Keratinocyte (primary cell): ENCODE measurements at regions not wholly inside any gene's neighbourhood (a gene's known extent, or its start where the extent isn't known, plus 50 kb on each side); places are given as distances from the start of the nearest gene placed in this dataset.
A peak's percentile ranks its signal among the peaks of the same experiment; 100 is the strongest.

Experiments used
- DNase-seq: peaks from one replicate; pipeline ENCODE4 v3.0.0-alpha.2; 2011; ENCODE audit warnings: low read depth, missing footprints, low spot score
- FAIRE-seq: peaks from 2 replicates; lab custom pipeline; 2011; peaks lifted over from hg19 to GRCh38; lab: Jason Lieb, UNC
- H2AFZ ChIP-seq: 2 replicates; pipeline ENCODE4 v1.6.0; 2012; ENCODE audit warnings: low read length, control low read depth, inconsistent platforms; ENCODE audit not compliant: control insufficient read depth
- H3K27ac ChIP-seq: 2 replicates; pipeline ENCODE4 v1.5.1; 2011; ENCODE audit warnings: low read length; ENCODE audit not compliant: control insufficient read depth, insufficient read depth
- H3K27me3 ChIP-seq: 3 replicates; pipeline ENCODE4 v1.6.0; 2011; ENCODE audit warnings: low read length; ENCODE audit not compliant: control insufficient read depth, insufficient read depth; ENCODE audit errors: extremely low read depth
- H3K36me3 ChIP-seq, 2 experiments: 2 replicates in 1 of 2; 3 replicates in 1 of 2; pipeline ENCODE4 v1.5.1; 2011; ENCODE audit warnings: low read length in 2 of 2, mild to moderate bottlenecking in 1 of 2; ENCODE audit not compliant: control insufficient read depth in 2 of 2, insufficient read depth in 2 of 2; ENCODE audit errors: extremely low read depth in 1 of 2
- H3K4me1 ChIP-seq: 3 replicates; pipeline ENCODE4 v1.5.1; 2011; ENCODE audit warnings: low read length; ENCODE audit not compliant: control insufficient read depth, insufficient read depth; ENCODE audit errors: extremely low read depth
- H3K4me2 ChIP-seq: 3 replicates; pipeline ENCODE4 v1.6.0; 2011; ENCODE audit warnings: low read depth, low read length; ENCODE audit not compliant: control insufficient read depth, insufficient read depth; ENCODE audit errors: extremely low read depth
- H3K4me3 ChIP-seq, 3 experiments: fragments of 200-600 bp in 1 of 3; sonication (generic) in 1 of 3; 2 replicates in 2 of 3; 3 replicates in 1 of 3; pipeline ENCODE4 v1.5.1; 2011 to 2016; ENCODE audit warnings: low read length in 3 of 3, mild to moderate bottlenecking in 3 of 3, control low read depth in 2 of 3, inconsistent platforms in 1 of 3, low read depth in 1 of 3, mixed read lengths in 1 of 3, mixed run types in 1 of 3, moderate library complexity in 1 of 3; ENCODE audit not compliant: control insufficient read depth in 2 of 3, insufficient read depth in 2 of 3; ENCODE audit errors: extremely low read depth in 1 of 3
- H3K79me2 ChIP-seq: 2 replicates; pipeline ENCODE4 v1.6.0; 2012; ENCODE audit warnings: low read length; ENCODE audit not compliant: control insufficient read depth, insufficient read depth
- H3K9ac ChIP-seq: 3 replicates; pipeline ENCODE4 v1.6.0; 2011; ENCODE audit warnings: low read length; ENCODE audit not compliant: control insufficient read depth, insufficient read depth; ENCODE audit errors: extremely low read depth
- H3K9me1 ChIP-seq: 3 replicates; pipeline ENCODE4 v1.6.0; 2011; ENCODE audit warnings: low read length; ENCODE audit not compliant: control insufficient read depth, insufficient read depth; ENCODE audit errors: extremely low read depth
- H3K9me3 ChIP-seq: 2 replicates; pipeline ENCODE4 v1.5.1; 2012; ENCODE audit warnings: low read depth, low read length; ENCODE audit not compliant: control insufficient read depth
- H4K20me1 ChIP-seq: 3 replicates; pipeline ENCODE4 v1.6.0; 2011; ENCODE audit warnings: low read length; ENCODE audit not compliant: control insufficient read depth, insufficient read depth; ENCODE audit errors: extremely low read depth
- CTCF ChIP-seq, 3 experiments: IDR thresholded peaks in 1 of 3; conservative IDR thresholded peaks in 1 of 3; optimal IDR thresholded peaks in 1 of 3; 2 replicates in 2 of 3; 3 replicates in 1 of 3; pipeline versions ENCODE3 to v1.5.1; 2011; ENCODE audit warnings: low read length in 3 of 3, mild to moderate bottlenecking in 3 of 3, moderate library complexity in 2 of 3, control low read depth in 1 of 3, inconsistent platforms in 1 of 3; ENCODE audit not compliant: insufficient read depth in 2 of 3; ENCODE audit errors: extremely low read depth in 1 of 3
- EZH2 ChIP-seq: IDR thresholded peaks from one replicate; pipeline ENCODE4 v1.6.1; 2012; ENCODE audit warnings: inconsistent platforms, mild to moderate bottlenecking, low read length, moderate library complexity
- dilution Hi-C: fragments of 300-500 bp; cut with MboI; formaldehyde crosslinking; loops from one replicate; pipeline ENCODE4 v1.7.0; 2020; ENCODE audit warnings: low sequenced_read_pairs; ENCODE audit not compliant: extremely low pct_ligation_motif_present

GRCh38 chr9:97781902-97782301 lies 71.1 kb upstream of the FOXE1 start:
- H3K36me3 ChIP-seq = no peaks in the 10 kb centered on the region
- peaks cover 6% of the 10 kb centered on the region for H3K9me3 ChIP-seq
- H3K9me1 ChIP-seq = no peaks in the 10 kb centered on the region
- TF ChIP-seq CTCF (optimal IDR thresholded peaks at IDR 0.05 in 1 of 3, IDR thresholded peaks at IDR 0.05 in 1 of 3, conservative IDR thresholded peaks at IDR 0.05 in 1 of 3; ENCODE audit: extremely low read depth in 1 of 3, insufficient read depth in 2 of 3, low read length in 3 of 3) = peak in 2 of 3 experiments; percentile 22 to 54
- no peak for TF ChIP-seq EZH2
- no peak overlapping the region for H3K4me3 ChIP-seq
- H3K27me3 ChIP-seq = no peaks in the 10 kb centered on the region
- dilution Hi-C loops = no loop called here
- no peaks in the 10 kb centered on the region for H3K79me2 ChIP-seq
- H3K9ac ChIP-seq = no peak overlapping the region
- peak overlapping the region; percentile 22 for H3K4me2 ChIP-seq
- H4K20me1 ChIP-seq = no peaks in the 10 kb centered on the region
- no peak overlapping the region for H3K27ac ChIP-seq
- FAIRE-seq (peak; percentile 74), DNase-seq (no peak)
- H3K4me1 ChIP-seq = peaks cover 13% of the 10 kb centered on the region
- H2AFZ ChIP-seq = no peak overlapping the region

- no peak for FAIRE-seq
- dilution Hi-C loops = no loop called here
- Histone ChIP-seq H3K27me3 (no peaks in the 10 kb centered on the region), H3K79me2 (no peaks in the 10 kb centered on the region), H3K4me3 (no peak overlapping the region), H2AFZ (peak overlapping the region; percentile 57), H3K9me1 (no peaks in the 10 kb centered on the region), H3K9ac (no peak overlapping the region), H3K27ac (no peak overlapping the region), H3K9me3 (no peaks in the 10 kb centered on the region), H4K20me1 (no peaks in the 10 kb centered on the region), H3K4me1 (peaks cover 21% of the 10 kb centered on the region), H3K4me2 (peak overlapping the region; percentile 22), H3K36me3 (no peaks in the 10 kb centered on the region)
- no peak for DNase-seq
- TF ChIP-seq EZH2 = no peak
- TF ChIP-seq CTCF (optimal IDR thresholded peaks at IDR 0.05 in 1 of 3, IDR thresholded peaks at IDR 0.05 in 1 of 3, conservative IDR thresholded peaks at IDR 0.05 in 1 of 3; ENCODE audit: extremely low read depth in 1 of 3, insufficient read depth in 2 of 3, low read length in 3 of 3) = peak in 1 of 3 experiments; percentile 5
These were observed 66.7 kb upstream of the FOXE1 start for GRCh38 chr9:97786341-97786740.
